Esophagus squamous epithelium (tissue), 5 donors: ENCODE measurements at regions not wholly inside any gene's neighbourhood (a gene's known extent, or its start where the extent isn't known, plus 50 kb on each side); places are given as distances from the start of the nearest gene placed in this dataset.

Source experiments
- DNase-seq: peaks from one replicate; lab custom pipeline; 2025; lab: John Stamatoyannopoulos, UW
- H3K27ac ChIP-seq, 4 donors: fragments of 200-600 bp; sonication (generic); one replicate each; pipeline ENCODE4 v1.5.1; 2016 to 2019; ENCODE audit warnings: mild to moderate bottlenecking in 1 of 4
- H3K27me3 ChIP-seq, 4 donors: fragments of 200-600 bp; sonication (generic); 1 replicate in 3 of 4; 2 replicates in 1 of 4; pipeline versions ENCODE4 v1.5.1 to v1.6.0; 2017 to 2021; ENCODE audit warnings: antibody characterized with exemption in 1 of 4
- H3K36me3 ChIP-seq, 3 donors: fragments of 200-600 bp; sonication (generic); one replicate each; pipeline ENCODE4 v1.5.1; 2016 to 2019
- H3K4me1 ChIP-seq, 3 donors: fragments of 200-600 bp; sonication (generic); one replicate each; pipeline ENCODE4 v1.5.1; 2017 to 2019
- H3K4me3 ChIP-seq, 4 donors: fragments of 200-600 bp; sonication (generic); 1 replicate in 3 of 4; 2 replicates in 1 of 4; pipeline ENCODE4 v1.5.1; 2016 to 2019; ENCODE audit warnings: mild to moderate bottlenecking in 2 of 4, moderate library complexity in 1 of 4
- H3K9me3 ChIP-seq, 3 donors: fragments of 200-600 bp; sonication (generic); one replicate each; pipeline ENCODE4 v1.5.1; 2016 to 2019
- POLR2A ChIP-seq, 4 donors: fragments of 450-650 bp; IDR thresholded peaks; one replicate each; pipeline ENCODE4 v1.6.1; 2017; ENCODE audit warnings: antibody characterized with exemption in 4 of 4, mild to moderate bottlenecking in 4 of 4, moderate library complexity in 3 of 4
- WGBS, 2 donors: methylation state at CpG; one replicate each; pipeline ENCODE4 v1.1.5; 2018; 5-methylcytosine and 5-hydroxymethylcytosine counted together
- intact Hi-C: fragments of 100-400 bp; cut with DNase I; formaldehyde crosslinking; loops from one replicate; pipeline ENCODE4 v1.15.0; 2022
- TF ChIP-seq, protein P1 (sequence below), 6 experiments: fragments of 450-650 bp in 4 of 6; fragments of 200-600 bp in 2 of 6; sonication (generic) in 2 of 6; IDR thresholded peaks; one replicate each; pipeline ENCODE4 v1.5.1; 2016 to 2019; ENCODE audit warnings: antibody characterized with exemption in 6 of 6, mild to moderate bottlenecking in 4 of 6, moderate library complexity in 4 of 6
- donor health status: DM: yes; HTN: yes; CAD: no.

DNA sequence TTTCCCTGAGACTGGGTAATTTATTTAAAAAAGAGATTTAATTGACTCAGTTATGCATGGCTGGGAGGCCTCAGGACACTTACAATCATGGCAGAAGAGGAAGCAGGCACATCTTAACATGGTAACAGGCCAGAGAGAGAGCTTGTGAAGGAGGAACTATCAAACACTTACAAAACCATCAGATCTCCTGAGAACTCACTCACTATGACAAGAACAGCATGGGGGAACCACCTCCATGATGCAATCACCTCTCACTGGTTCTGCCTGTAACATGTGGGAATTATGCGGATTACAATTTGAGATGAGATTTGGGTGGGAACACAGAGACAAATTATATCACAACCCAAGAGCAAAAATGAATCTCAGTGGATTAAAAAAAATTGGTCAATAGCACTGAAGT, 416.0 kb upstream of the TMCO5A start:
- H3K27ac ChIP-seq: no peak overlapping the region
- no peak overlapping the region for H3K4me3 ChIP-seq
- intact Hi-C loops: no loop called here
- H3K9me3 ChIP-seq: no peaks in the 10 kb centered on the region
- no peaks in the 10 kb centered on the region for H3K4me1 ChIP-seq
- whole genome bisulfite sequencing, 2 donors: 93 to 100% methylated on average over 1 of the region's 1 CpG
- no peaks in the 10 kb centered on the region for H3K27me3 ChIP-seq
- no peak for TF ChIP-seq POLR2A (IDR thresholded peaks at IDR 0.05)
- TF ChIP-seq, protein P1, sequence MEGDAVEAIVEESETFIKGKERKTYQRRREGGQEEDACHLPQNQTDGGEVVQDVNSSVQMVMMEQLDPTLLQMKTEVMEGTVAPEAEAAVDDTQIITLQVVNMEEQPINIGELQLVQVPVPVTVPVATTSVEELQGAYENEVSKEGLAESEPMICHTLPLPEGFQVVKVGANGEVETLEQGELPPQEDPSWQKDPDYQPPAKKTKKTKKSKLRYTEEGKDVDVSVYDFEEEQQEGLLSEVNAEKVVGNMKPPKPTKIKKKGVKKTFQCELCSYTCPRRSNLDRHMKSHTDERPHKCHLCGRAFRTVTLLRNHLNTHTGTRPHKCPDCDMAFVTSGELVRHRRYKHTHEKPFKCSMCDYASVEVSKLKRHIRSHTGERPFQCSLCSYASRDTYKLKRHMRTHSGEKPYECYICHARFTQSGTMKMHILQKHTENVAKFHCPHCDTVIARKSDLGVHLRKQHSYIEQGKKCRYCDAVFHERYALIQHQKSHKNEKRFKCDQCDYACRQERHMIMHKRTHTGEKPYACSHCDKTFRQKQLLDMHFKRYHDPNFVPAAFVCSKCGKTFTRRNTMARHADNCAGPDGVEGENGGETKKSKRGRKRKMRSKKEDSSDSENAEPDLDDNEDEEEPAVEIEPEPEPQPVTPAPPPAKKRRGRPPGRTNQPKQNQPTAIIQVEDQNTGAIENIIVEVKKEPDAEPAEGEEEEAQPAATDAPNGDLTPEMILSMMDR (IDR thresholded peaks at IDR 0.05): no peak
- no peak for DNase-seq
- no peaks in the 10 kb centered on the region for H3K36me3 ChIP-seq

DNA sequence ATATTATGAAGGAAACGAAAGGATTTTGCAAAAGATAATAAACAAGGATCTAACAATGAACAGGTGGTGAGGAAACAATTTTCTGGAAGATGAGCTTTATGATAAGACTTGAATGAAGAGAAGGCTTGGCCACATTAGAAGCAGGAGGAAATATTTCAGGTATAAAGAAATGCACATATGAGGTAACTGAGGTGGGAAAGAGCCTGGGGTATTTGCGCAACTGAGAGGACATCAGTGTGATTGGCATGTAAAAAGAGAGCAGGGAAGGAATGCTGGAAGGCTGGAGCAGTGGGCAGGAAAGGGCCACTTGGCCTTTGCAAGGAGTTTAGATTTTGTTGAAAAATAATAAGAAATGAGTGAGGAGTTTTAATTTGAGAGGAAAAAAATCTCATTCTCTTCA, 414.4 kb upstream of the TMCO5A start:
- DNase-seq: no peak
- no peak overlapping the region for H3K27ac ChIP-seq
- no peaks in the 10 kb centered on the region for H3K27me3 ChIP-seq
- TF ChIP-seq, protein P1 (IDR thresholded peaks at IDR 0.05): no peak
- TF ChIP-seq POLR2A (IDR thresholded peaks at IDR 0.05): no peak
- no peaks in the 10 kb centered on the region for H3K4me1 ChIP-seq
- H3K36me3 ChIP-seq: no peaks in the 10 kb centered on the region
- no peaks in the 10 kb centered on the region for H3K9me3 ChIP-seq
- intact Hi-C loops: no loop called here
- 73 to 77% methylated on average over 2 of the region's 2 CpGs for WGBS, 2 donors
- no peak overlapping the region for H3K4me3 ChIP-seq

GRCh38 chr15:37520882-37521281, 413.6 kb upstream of the TMCO5A start:
- no peaks in the 10 kb centered on the region for H3K36me3 ChIP-seq
- H3K27ac ChIP-seq: no peak overlapping the region
- intact Hi-C loops: no loop called here
- H3K4me3 ChIP-seq: no peak overlapping the region
- no peaks in the 10 kb centered on the region for H3K4me1 ChIP-seq
- no peaks in the 10 kb centered on the region for H3K27me3 ChIP-seq
- DNase-seq: no peak
- WGBS, 2 donors: 36 to 43% methylated on average over 1 of the region's 1 CpG
- TF ChIP-seq, protein P1 (IDR thresholded peaks at IDR 0.05): no peak
- no peak for TF ChIP-seq POLR2A (IDR thresholded peaks at IDR 0.05)
- no peaks in the 10 kb centered on the region for H3K9me3 ChIP-seq

- no peak overlapping the region for H3K27ac ChIP-seq
- no peak for DNase-seq
- H3K9me3 ChIP-seq: no peaks in the 10 kb centered on the region
- no peaks in the 10 kb centered on the region for H3K36me3 ChIP-seq
- intact Hi-C loops: no loop called here
- TF ChIP-seq POLR2A (IDR thresholded peaks at IDR 0.05): no peak
- TF ChIP-seq, protein P1 (IDR thresholded peaks at IDR 0.05): no peak
- H3K4me3 ChIP-seq: no peak overlapping the region
- H3K4me1 ChIP-seq: no peaks in the 10 kb centered on the region
- no peaks in the 10 kb centered on the region for H3K27me3 ChIP-seq
These were observed 409.8 kb upstream of the TMCO5A start for GRCh38 chr15:37524601-37525000.

DNA sequence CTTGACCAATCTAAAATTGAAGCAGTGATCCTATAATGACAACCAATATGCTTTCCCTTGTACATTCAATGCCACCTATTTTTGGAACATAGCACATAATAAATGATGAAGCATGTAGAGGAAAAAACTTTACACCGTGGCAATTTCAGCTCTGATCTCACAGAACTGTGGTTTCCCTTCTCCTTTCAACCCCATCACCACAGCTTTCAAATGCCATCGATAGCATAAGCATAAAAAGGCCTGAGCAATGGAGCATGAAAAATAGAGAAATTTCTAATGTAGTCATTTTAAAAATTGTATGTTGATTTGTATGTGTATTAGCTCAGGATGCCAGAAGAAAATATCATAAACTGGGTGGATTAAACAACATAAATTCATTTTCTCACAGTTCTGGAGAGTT, 406.0 kb upstream of the TMCO5A start:
- WGBS, 2 donors: 39 to 56% methylated on average over 2 of the region's 2 CpGs
- TF ChIP-seq, protein P1 (IDR thresholded peaks at IDR 0.05): no peak
- no peak for TF ChIP-seq POLR2A (IDR thresholded peaks at IDR 0.05)
- no peak for DNase-seq

More for the DNA sequence above, 406.0 kb upstream of the TMCO5A start:
- Histone ChIP-seq H3K27ac (no peak overlapping the region), H3K27me3 (no peaks in the 10 kb centered on the region), H3K9me3 (no peaks in the 10 kb centered on the region), H3K4me3 (no peak overlapping the region), H3K4me1 (no peaks in the 10 kb centered on the region), H3K36me3 (no peaks in the 10 kb centered on the region)
- intact Hi-C loops: no loop called here
